ENCODE measurements at regions not wholly inside any gene's neighbourhood (a gene's known extent, or its start where the extent isn't known, plus 50 kb on each side); places are given as distances from the start of the nearest gene placed in this dataset.

DNA sequence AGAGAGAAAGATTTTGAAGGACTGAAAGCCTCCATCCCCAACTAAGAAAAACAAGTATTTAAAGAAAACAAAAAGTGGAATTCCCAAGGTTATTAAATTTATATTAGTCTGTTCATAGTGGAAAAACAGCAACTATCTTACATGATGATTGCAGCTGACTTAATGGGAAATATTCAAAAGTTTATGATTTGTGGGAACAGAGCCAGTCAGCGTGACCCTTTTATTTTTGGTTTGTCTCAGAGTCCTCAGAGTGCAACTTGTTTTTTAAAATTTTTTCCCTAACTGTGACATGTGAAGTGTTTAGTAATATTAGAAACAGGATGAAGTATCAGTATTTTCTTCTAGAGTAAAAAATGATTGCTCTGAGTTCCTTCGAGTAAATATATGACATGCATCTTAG is 441.9 kb upstream of the MCTP2 start:
- Histone ChIP-seq H3K36me3 (ENCODE audit: control insufficient read depth, insufficient read depth, low read length) (no peaks in the 10 kb centered on the region), H3K27me3 (ENCODE audit: control insufficient read depth, insufficient read depth, low read length, poor library complexity, severe bottlenecking) (no peaks in the 10 kb centered on the region), H3K9ac (ENCODE audit: extremely low read depth, low read length, poor library complexity, severe bottlenecking) (no peak overlapping the region), H3K4me3 (ENCODE audit: low read length) (no peak overlapping the region), H3K4me1 (ENCODE audit: control insufficient read depth, insufficient read depth, low read length) (no peaks in the 10 kb centered on the region), H3K9me3 (ENCODE audit: control insufficient read depth, low read length) (peaks cover 6% of the 10 kb centered on the region), H3K27ac (ENCODE audit: low read depth, low read length) (no peak overlapping the region)
- H3K27ac Mint-ChIP-seq, result no peak overlapping the region
- peaks cover 32% of the 10 kb centered on the region for H3K9me3 Mint-ChIP-seq
- H3K4me1 Mint-ChIP-seq, result no peaks in the 10 kb centered on the region
- no peaks in the 10 kb centered on the region for H3K27me3 Mint-ChIP-seq (ENCODE audit: insufficient read depth)
- TF ChIP-seq, protein P1, sequence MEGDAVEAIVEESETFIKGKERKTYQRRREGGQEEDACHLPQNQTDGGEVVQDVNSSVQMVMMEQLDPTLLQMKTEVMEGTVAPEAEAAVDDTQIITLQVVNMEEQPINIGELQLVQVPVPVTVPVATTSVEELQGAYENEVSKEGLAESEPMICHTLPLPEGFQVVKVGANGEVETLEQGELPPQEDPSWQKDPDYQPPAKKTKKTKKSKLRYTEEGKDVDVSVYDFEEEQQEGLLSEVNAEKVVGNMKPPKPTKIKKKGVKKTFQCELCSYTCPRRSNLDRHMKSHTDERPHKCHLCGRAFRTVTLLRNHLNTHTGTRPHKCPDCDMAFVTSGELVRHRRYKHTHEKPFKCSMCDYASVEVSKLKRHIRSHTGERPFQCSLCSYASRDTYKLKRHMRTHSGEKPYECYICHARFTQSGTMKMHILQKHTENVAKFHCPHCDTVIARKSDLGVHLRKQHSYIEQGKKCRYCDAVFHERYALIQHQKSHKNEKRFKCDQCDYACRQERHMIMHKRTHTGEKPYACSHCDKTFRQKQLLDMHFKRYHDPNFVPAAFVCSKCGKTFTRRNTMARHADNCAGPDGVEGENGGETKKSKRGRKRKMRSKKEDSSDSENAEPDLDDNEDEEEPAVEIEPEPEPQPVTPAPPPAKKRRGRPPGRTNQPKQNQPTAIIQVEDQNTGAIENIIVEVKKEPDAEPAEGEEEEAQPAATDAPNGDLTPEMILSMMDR (conservative IDR thresholded peaks at IDR 0.05), result no peak
- peaks cover 4% of the 10 kb centered on the region for H3K36me3 Mint-ChIP-seq (ENCODE audit: low read depth)
- 88 to 100% methylated on average over 1 to 2 of the region's 2 CpGs for WGBS, 2 experiments (ENCODE audit: insufficient coverage in 1 of 2, insufficient read length in 1 of 2)
- DNase-seq, result no peak
- H3K4me3 Mint-ChIP-seq, result no peak overlapping the region

DNA sequence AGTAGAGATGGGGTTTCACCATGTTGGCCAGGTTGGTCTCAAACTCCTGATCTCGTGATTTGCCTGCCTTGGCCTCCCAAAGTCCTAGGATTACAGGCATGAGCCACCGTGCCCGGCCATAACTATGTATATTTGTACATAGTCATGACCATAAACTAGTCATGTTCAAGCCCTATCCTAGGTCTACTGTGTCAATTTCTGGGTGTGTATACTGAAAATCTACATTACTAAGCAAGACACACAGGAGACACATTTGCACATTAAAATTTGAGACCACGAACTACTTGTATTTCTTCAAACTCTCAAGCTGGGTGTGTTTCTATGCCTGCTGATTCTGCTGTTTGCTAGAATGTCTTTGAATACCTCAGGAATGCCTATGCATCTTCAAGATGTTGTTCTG is 451.3 kb upstream of the MCTP2 start:
- H3K9ac ChIP-seq (ENCODE audit: extremely low read depth, low read length, poor library complexity, severe bottlenecking), result no peak overlapping the region

DNA sequence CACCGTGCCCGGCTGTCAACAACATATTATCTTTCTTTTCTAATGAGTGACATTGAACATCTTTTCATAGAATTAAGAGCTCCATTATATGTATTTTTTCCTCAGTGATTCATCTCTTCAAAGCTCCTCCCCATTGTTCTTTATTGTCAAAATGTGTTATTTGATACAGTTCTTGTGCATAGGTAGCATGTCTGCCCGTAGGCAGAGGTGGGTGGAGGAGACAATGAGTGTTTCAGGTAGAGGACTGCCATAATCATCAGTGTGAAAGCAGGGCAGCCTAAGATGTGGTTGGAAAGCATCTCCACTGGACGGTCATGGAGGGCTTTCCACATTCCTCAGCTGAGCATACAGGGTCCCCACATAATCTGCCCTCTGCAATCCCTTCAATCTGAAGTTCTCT is 452.0 kb upstream of the MCTP2 start:
- Histone ChIP-seq H3K4me1 (ENCODE audit: control insufficient read depth, insufficient read depth, low read length) (no peaks in the 10 kb centered on the region), H3K27me3 (ENCODE audit: control insufficient read depth, insufficient read depth, low read length, poor library complexity, severe bottlenecking) (no peaks in the 10 kb centered on the region), H3K27ac (ENCODE audit: low read depth, low read length) (no peak overlapping the region), H3K9me3 (ENCODE audit: control insufficient read depth, low read length) (no peaks in the 10 kb centered on the region), H3K36me3 (ENCODE audit: control insufficient read depth, insufficient read depth, low read length) (no peaks in the 10 kb centered on the region), H3K4me3 (ENCODE audit: low read length) (no peak overlapping the region), H3K9ac (ENCODE audit: extremely low read depth, low read length, poor library complexity, severe bottlenecking) (no peak overlapping the region)
- no peak for DNase-seq
- Mint-ChIP-seq H3K4me1 (no peaks in the 10 kb centered on the region), H3K27me3 (ENCODE audit: insufficient read depth) (no peaks in the 10 kb centered on the region), H3K4me3 (no peak overlapping the region), H3K27ac (no peak overlapping the region), H3K9me3 (peaks cover 4% of the 10 kb centered on the region), H3K36me3 (ENCODE audit: low read depth) (no peaks in the 10 kb centered on the region)
- 91 to 93% methylated on average over 3 to 4 of the region's 4 CpGs for WGBS, 2 experiments (ENCODE audit: insufficient coverage in 1 of 2, insufficient read length in 1 of 2)
- TF ChIP-seq, protein P1 (conservative IDR thresholded peaks at IDR 0.05), result no peak

More for the DNA sequence above, 451.3 kb upstream of the MCTP2 start:
- Mint-ChIP-seq H3K27ac (no peak overlapping the region), H3K4me3 (no peak overlapping the region), H3K9me3 (peaks cover 4% of the 10 kb centered on the region), H3K27me3 (ENCODE audit: insufficient read depth) (no peaks in the 10 kb centered on the region), H3K4me1 (no peaks in the 10 kb centered on the region), H3K36me3 (ENCODE audit: low read depth) (no peaks in the 10 kb centered on the region)
- H3K36me3 ChIP-seq (ENCODE audit: control insufficient read depth, insufficient read depth, low read length), result no peaks in the 10 kb centered on the region
- no peaks in the 10 kb centered on the region for H3K9me3 ChIP-seq (ENCODE audit: control insufficient read depth, low read length)
- TF ChIP-seq, protein P1 (conservative IDR thresholded peaks at IDR 0.05), result no peak
- H3K27ac ChIP-seq (ENCODE audit: low read depth, low read length), result no peak overlapping the region
- H3K4me1 ChIP-seq (ENCODE audit: control insufficient read depth, insufficient read depth, low read length), result no peaks in the 10 kb centered on the region
- no peak overlapping the region for H3K4me3 ChIP-seq (ENCODE audit: low read length)
- WGBS, 2 experiments (ENCODE audit: insufficient coverage in 1 of 2, insufficient read length in 1 of 2), result 97% methylated on average over 4 of the region's 4 CpGs; no CpG with 5 or more reads in 1 of the 2 experiments
- no peak for DNase-seq
- H3K27me3 ChIP-seq (ENCODE audit: control insufficient read depth, insufficient read depth, low read length, poor library complexity, severe bottlenecking), result no peaks in the 10 kb centered on the region

All from endodermal cell (in vitro differentiated cells).